Activated T-helper 1 cell treated with anti-CD3 and anti-CD28 coated beads, Interleukin-12 subunit alpha, Interleukin-12 subunit beta, Interleukin-2, Interleukin-4 antibody, amounts not matched to agents 30 ng/mL and 10 ng/mL and 1 ng/mL, durations not matched to agents 14 hours and 24 hours and 36 hours (primary cell): ENCODE measurements at regions not wholly inside any gene's neighbourhood (a gene's known extent, or its start where the extent isn't known, plus 50 kb on each side); places are given as distances from the start of the nearest gene placed in this dataset.
"Not testable (repeated sequence)": the region's sequence is repeated elsewhere in the genome, so short reads cannot be mapped to it uniquely, and the experiment has no call there.

Experiments
- DNase-seq: peaks from one replicate; pipeline ENCODE4 v3.0.0; 2021; ENCODE audit warnings: low spot score
- H3K27ac Mint-ChIP-seq: one replicate; pipeline ENCODE4 v1.8.0; 2021; ENCODE audit warnings: mild to moderate bottlenecking, mixed read lengths
- H3K27me3 Mint-ChIP-seq: one replicate; pipeline ENCODE4 v1.8.0; 2022; ENCODE audit warnings: mild to moderate bottlenecking, moderate library complexity, mixed read lengths; ENCODE audit not compliant: insufficient read depth
- H3K36me3 Mint-ChIP-seq: one replicate; pipeline ENCODE4 v1.8.0; 2021; ENCODE audit warnings: low read depth, mixed read lengths
- H3K4me1 Mint-ChIP-seq: one replicate; pipeline ENCODE4 v1.8.0; 2021; ENCODE audit warnings: low read depth, mixed read lengths
- H3K4me3 Mint-ChIP-seq: one replicate; pipeline ENCODE4 v1.8.0; 2021; ENCODE audit warnings: mild to moderate bottlenecking, moderate library complexity, mixed read lengths
- H3K9me3 Mint-ChIP-seq: one replicate; pipeline ENCODE4 v1.8.0; 2021; ENCODE audit warnings: mixed read lengths
- intact Hi-C: fragments of 100-400 bp; cut with micrococcal nuclease; formaldehyde crosslinking; loops from one replicate; pipeline ENCODE4 v1.15.1; 2024

- H3K4me3 Mint-ChIP-seq = no peak overlapping the region
Measured at GRCh38 chr5:82641331-82642003, 363.3 kb upstream of the RPS23 start.

GRCh38 chr5:82640916-82641315 lies 362.8 kb upstream of the RPS23 start:
- peaks cover 20% of the 10 kb centered on the region for H3K4me1 Mint-ChIP-seq
- no peaks in the 10 kb centered on the region for H3K27me3 Mint-ChIP-seq
- no peaks in the 10 kb centered on the region for H3K36me3 Mint-ChIP-seq
- H3K4me3 Mint-ChIP-seq = no peak overlapping the region
- no peaks in the 10 kb centered on the region for H3K9me3 Mint-ChIP-seq
- no peak for DNase-seq
- intact Hi-C loops = loop anchor here (1.0 to 10.0 kb wide), 9 partner anchors 36 to 923 kb away; partner anchors contain the start of genes TMEM167A and XRCC4
- no peak overlapping the region for H3K27ac Mint-ChIP-seq

More at GRCh38 chr5:82641331-82642003, 363.3 kb upstream of the RPS23 start:
- Mint-ChIP-seq H3K27ac (no peak overlapping the region), H3K9me3 (no peaks in the 10 kb centered on the region), H3K4me1 (peaks cover 19% of the 10 kb centered on the region), H3K36me3 (no peaks in the 10 kb centered on the region), H3K27me3 (no peaks in the 10 kb centered on the region)
- DNase-seq = peak; percentile 14
- intact Hi-C loops = loop anchor here (1.0 to 10.0 kb wide), 9 partner anchors 35 to 923 kb away; partner anchors contain the start of genes TMEM167A and XRCC4

GRCh38 chr5:82639393-82640144 lies 361.4 kb upstream of the RPS23 start:
- Mint-ChIP-seq H3K27ac (no peak overlapping the region), H3K4me1 (peaks cover 32% of the 10 kb centered on the region), H3K9me3 (no peaks in the 10 kb centered on the region), H3K27me3 (no peaks in the 10 kb centered on the region), H3K4me3 (no peak overlapping the region), H3K36me3 (no peaks in the 10 kb centered on the region)
- no peak for DNase-seq
- intact Hi-C loops = loop anchor here (2.0 to 10.0 kb wide), 4 partner anchors 37 to 438 kb away; partner anchors contain the start of genes TMEM167A and XRCC4

- DNase-seq = no peak
- intact Hi-C loops = no loop called here
- Mint-ChIP-seq H3K36me3 (no peaks in the 10 kb centered on the region), H3K27me3 (no peaks in the 10 kb centered on the region), H3K4me3 (no peak overlapping the region), H3K4me1 (peaks cover 31% of the 10 kb centered on the region), H3K9me3 (no peaks in the 10 kb centered on the region), H3K27ac (no peak overlapping the region)
Measured at GRCh38 chr5:82636591-82636990, 358.4 kb upstream of the RPS23 start.

- Mint-ChIP-seq H3K27ac (no peak overlapping the region), H3K27me3 (no peaks in the 10 kb centered on the region), H3K4me3 (no peak overlapping the region), H3K4me1 (peaks cover 22% of the 10 kb centered on the region), H3K36me3 (no peaks in the 10 kb centered on the region), H3K9me3 (no peaks in the 10 kb centered on the region)
- intact Hi-C loops = loop anchor here (1.0 kb wide), 1 partner anchor 41 kb away; no protein-coding TSS in a partner anchor
- no peak for DNase-seq
Measured at GRCh38 chr5:82635561-82636288, 357.6 kb upstream of the RPS23 start.

- Mint-ChIP-seq H3K4me1 (no peaks in the 10 kb centered on the region), H3K27ac (no peak overlapping the region), H3K9me3 (peaks cover 7% of the 10 kb centered on the region), H3K27me3 (no peaks in the 10 kb centered on the region), H3K4me3 (no peak overlapping the region), H3K36me3 (peaks cover 1% of the 10 kb centered on the region)
- no peak for DNase-seq
- intact Hi-C loops = no loop called here
Measured at GRCh38 chr5:82628364-82628910, 350.3 kb upstream of the RPS23 start.

GRCh38 chr5:82626905-82627591 lies 348.9 kb upstream of the RPS23 start:
- H3K9me3 Mint-ChIP-seq, H3K4me3 Mint-ChIP-seq, DNase-seq, H3K4me1 Mint-ChIP-seq, H3K27ac Mint-ChIP-seq, H3K27me3 Mint-ChIP-seq, H3K36me3 Mint-ChIP-seq, intact Hi-C loops: not testable (repeated sequence)

GRCh38 chr5:82626012-82626411 lies 347.9 kb upstream of the RPS23 start:
- H3K27me3 Mint-ChIP-seq, H3K4me3 Mint-ChIP-seq, DNase-seq, intact Hi-C loops, H3K9me3 Mint-ChIP-seq, H3K36me3 Mint-ChIP-seq, H3K4me1 Mint-ChIP-seq, H3K27ac Mint-ChIP-seq: not testable (repeated sequence)

- Mint-ChIP-seq H3K9me3 (peaks cover 7% of the 10 kb centered on the region), H3K27ac (no peak overlapping the region), H3K27me3 (peaks cover 3% of the 10 kb centered on the region), H3K4me1 (peaks cover 11% of the 10 kb centered on the region), H3K4me3 (no peak overlapping the region), H3K36me3 (peaks cover 1% of the 10 kb centered on the region)
- DNase-seq = no peak
- intact Hi-C loops = no loop called here
Measured at GRCh38 chr5:82624062-82624461, 345.9 kb upstream of the RPS23 start.

- intact Hi-C loops = no loop called here
- Mint-ChIP-seq H3K9me3 (peaks cover 8% of the 10 kb centered on the region), H3K36me3 (no peaks in the 10 kb centered on the region), H3K4me3 (no peak overlapping the region), H3K27me3 (peaks cover 3% of the 10 kb centered on the region), H3K4me1 (peaks cover 11% of the 10 kb centered on the region), H3K27ac (no peak overlapping the region)
- no peak for DNase-seq
Measured at GRCh38 chr5:82622711-82623514, 344.8 kb upstream of the RPS23 start.

GRCh38 chr5:82622205-82622604 lies 344.1 kb upstream of the RPS23 start:
- Mint-ChIP-seq H3K36me3 (no peaks in the 10 kb centered on the region), H3K9me3 (peaks cover 6% of the 10 kb centered on the region), H3K27me3 (peaks cover 3% of the 10 kb centered on the region), H3K4me1 (peaks cover 11% of the 10 kb centered on the region), H3K27ac (no peak overlapping the region), H3K4me3 (no peak overlapping the region)
- intact Hi-C loops = no loop called here
- no peak for DNase-seq
